ENCODE measurements at regions not wholly inside any gene's neighbourhood (a gene's known extent, or its start where the extent isn't known, plus 50 kb on each side); places are given as distances from the start of the nearest gene placed in this dataset.
"Not testable (repeated sequence)": the region's sequence is repeated elsewhere in the genome, so short reads cannot be mapped to it uniquely, and the experiment has no call there.

DNA sequence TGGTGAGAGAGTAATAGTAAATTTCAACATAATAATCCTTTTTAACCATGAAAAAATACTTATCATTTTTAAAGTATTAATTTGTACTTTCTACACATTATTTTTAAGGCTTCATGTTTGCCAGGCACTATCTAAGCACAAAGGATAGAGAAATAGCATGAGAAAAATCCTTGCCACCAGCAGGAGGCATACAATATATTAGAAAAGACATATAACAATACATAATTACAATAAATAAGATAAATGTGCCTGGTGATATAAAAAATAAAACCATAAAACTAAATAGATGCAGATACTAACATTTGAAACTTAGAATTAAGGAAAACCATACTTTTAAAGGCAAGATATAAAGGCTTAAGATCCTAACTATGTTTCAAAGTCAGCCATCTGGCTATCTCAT is 1256.4 kb downstream of the DIAPH3 start:
- no peak for DNase-seq (ENCODE audit: low spot score)

DNA sequence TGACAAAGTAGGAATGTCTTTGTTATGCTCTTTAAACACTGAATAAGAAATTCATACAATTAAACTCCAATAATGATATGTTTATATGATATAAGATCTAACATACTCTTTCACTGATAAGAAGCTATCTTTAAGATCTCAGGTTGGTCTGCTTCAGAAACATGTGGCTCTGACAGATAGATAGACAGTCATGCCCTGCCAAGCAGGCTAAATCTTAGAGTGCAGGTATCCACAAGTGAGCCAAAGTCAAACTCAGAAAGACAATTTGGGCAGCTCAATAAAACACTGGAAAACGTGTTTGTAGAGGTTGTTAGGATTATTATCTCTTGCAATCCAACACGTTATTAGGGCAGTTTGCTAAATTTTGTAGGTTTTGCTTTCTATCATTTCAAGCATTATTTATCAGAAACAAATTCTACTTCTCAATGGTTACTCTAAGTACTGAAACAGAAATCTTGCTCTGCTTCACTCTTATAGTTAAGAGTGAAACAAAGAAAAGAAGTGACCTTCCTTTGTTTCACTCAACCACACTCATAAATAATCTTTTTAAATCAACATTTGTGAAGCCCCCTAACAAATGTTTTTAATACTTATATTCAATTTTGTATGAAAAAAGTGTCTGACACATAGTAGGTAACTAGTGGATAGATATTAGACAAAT is 1255.6 kb downstream of the DIAPH3 start:
- DNase-seq (ENCODE audit: low spot score): no peak

DNA sequence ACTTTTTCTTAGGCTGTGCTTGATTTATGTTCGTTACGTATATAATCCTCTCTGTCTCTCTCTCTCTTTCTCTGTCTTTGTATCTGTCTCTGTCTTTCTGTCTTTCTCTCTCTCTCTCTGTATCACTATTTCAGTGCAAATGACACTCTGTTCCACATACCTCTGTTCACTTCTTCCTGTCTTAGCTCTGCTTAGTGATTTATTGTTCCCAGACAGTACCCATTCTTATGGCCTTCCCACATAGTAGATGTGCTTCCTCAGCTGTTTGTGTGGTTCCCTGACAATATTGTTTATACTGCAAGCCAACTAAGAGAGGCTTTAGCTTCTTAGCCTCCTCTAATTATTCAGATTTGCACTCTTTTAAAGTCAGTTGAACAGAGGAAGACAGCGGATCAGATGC is 1244.2 kb downstream of the DIAPH3 start:
- no peak for DNase-seq (ENCODE audit: low spot score)

DNA sequence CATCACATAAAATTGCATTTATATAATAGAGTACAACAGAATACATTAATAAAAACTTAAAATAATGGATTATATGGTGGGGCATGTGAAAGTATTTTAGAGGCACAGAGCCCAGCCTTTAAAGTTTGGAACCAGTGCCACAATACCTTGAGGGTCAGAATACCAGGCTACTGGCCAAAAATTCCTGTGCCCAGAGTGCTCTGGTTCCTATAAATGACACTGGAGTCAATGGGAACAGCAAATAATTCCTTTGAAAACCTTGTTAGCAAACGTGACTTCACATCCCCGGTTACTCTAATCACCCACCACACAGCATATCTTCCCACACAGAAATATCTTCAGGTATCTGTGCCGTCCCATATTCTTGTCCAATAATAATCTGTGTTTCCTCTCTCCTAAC is 1242.6 kb downstream of the DIAPH3 start:
- no peak for DNase-seq (ENCODE audit: low spot score)

DNA sequence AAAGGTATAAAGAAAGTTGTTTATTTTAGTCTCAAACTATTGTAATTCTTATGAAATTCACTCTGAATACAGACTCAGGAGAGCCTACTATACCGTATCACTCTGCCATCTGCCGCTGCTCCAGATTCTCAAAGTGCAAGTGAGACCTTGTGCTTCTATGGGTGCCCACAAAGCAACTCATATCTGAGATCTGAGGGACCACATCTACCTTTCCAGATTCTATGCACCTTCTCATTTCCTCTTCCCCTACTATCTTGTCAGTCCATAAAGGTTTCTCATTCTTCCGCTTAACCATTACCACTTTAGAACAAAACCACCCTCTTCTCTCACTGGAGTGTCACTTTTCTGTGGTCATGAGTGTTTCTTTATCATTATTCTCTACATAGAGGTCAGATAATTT is 1236.9 kb downstream of the DIAPH3 start:
- DNase-seq (ENCODE audit: low spot score): no peak

DNA sequence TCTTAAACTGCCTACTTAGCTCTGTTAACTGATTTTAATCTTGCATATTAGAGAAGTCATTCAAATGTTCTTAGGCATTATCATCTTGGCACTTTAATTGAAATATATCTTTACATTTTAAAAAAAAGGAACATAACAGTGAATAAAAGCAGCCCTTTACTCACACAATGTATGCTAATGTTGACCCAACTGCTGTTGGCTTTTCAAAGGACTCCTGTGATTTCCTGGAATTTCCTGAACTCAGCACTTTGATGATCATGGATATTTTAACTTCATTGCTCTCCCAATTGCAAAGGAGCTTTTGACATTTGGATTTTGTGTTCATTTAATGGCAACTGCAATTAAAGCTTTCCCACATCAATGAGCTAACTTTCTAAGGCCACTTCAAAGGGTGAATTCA is 1230.3 kb downstream of the DIAPH3 start:
- DNase-seq (ENCODE audit: low spot score): no peak

DNA sequence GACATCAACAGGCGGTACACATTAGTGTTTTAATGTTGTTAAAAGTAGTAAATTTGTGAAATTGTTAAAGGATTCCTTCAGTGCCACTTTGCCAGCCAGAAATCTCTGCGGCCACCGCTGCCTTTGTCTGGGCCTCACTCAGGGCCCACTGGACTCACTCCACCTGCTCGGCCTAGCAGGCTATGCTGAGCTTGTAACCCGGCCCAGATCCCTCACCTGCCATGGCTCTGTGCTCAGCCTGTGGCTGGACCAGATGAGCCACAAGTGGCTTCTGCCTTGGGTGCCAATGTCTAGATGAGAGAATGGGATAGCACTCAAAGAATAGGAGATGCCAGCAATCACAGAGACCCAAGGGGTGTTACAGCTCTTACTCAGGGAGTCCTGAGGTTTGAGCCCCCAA is 1228.0 kb downstream of the DIAPH3 start:
- no peak for DNase-seq (ENCODE audit: low spot score)

DNA sequence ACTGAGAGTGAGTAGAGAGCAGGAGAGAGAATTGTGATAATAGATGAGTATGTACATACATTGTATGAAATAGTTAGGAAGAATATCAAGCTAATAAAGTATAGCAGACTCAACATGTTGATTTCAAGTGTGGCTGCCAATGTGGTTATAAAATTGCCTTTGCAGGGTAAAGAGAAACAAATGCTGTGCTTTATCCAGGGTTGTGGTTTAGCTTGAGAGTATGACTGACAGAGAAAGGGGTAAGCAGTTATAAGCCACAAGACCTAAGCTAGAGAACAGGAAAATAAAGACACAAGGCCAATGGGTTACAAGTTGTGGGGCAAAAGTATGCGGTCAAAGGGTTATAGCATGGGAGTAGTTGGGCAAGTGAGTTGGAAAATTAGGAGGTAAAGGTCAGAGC is 1217.5 kb downstream of the DIAPH3 start:
- no peak for DNase-seq (ENCODE audit: low spot score)

DNA sequence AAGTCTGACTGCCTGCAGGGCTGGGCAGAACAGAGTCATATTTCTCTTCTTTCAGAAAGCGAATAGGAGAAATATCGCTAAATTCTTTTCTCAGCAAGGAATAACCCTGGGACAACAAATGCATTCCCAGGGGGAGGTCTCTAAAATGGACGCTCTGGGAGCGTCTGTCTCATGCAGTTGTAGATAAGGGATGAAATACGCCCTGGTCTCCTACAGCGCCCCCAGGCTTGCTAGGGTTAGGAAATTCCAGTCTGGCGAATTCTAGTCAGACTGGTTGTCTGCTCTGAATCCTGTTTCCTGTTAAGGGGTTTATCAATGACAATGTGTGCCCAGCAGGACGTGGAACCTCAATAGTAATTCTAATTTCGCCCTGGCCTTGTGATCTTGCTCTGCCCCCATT is 1214.1 kb downstream of the DIAPH3 start:
- no peak for DNase-seq (ENCODE audit: low spot score)

DNA sequence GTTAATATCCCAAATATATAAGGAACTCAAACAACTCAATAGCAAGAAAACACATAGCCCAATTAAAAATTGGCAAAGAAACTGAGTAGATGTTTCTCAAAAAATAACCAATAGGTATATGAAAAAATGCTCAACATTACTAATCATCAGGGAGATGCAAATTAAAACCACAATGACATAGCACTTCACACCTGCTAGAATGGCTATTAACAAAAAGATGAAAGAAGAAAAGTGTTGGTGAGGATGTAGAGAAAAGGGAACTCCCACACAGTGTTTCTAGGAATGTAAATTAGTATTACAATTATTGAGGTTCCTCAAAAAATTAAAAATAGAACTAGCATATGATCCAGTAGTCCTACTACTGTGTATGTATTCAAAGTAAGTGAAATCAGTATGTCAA is 1212.8 kb downstream of the DIAPH3 start:
- DNase-seq (ENCODE audit: low spot score): no peak

DNA sequence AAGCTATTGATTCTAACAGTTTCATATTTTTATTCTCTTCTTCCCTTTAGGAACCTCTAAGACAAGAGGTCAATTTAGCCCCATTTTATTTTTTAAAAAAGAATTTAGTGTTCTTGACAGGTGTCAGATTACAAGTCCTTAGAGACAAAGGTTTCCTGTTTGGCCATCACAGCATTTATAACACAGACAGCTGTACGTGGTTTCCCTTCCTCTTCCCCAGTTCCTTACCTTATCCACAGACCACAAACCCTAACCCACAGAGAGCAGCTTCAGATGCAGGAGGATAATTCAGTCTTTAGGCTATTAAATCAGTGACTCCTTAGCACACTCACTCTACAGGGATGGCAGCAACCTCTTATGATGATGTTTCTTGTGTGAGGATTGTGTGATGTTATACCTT is 1210.1 kb downstream of the DIAPH3 start:
- no peak for DNase-seq (ENCODE audit: low spot score)

DNA sequence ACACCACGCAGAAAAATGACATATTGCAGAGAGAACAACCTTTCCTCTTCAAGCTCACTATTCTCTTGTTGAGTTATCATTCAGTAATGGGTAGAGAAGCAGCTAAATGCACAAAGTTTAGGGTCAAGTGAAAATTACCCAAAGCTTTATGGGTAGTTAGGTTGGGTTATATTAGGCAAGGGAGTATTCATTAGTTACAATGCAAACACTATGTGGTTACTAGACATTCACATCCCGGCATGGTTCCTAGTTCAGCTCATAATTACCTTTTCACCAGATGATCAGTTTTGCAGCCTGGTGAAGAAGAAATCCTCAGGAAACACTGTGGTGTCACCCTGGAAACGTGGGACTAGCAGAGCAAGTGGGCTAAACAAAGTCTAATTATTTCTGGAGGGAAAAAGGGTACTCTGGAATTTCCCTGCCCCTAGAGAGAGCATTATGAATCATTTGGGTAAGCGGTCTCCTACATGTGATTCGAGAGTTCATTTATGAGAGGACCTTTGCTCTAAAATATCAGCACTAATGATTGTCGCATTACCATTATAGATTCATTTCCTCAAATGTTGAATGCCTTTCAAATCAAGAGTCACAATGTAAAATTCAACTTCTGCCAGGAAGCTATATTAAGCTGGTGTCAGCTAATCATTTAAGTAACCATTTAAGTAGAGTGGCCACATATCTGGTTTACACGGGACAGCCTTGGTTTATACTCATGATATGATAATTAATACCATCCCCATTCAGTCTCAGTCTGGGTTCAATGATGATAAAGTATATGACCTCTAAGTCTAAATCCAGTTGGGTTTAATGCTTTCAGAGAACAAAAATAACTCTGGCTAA is 1208.0 kb downstream of the DIAPH3 start:
- DNase-seq (ENCODE audit: low spot score): no peak

DNA sequence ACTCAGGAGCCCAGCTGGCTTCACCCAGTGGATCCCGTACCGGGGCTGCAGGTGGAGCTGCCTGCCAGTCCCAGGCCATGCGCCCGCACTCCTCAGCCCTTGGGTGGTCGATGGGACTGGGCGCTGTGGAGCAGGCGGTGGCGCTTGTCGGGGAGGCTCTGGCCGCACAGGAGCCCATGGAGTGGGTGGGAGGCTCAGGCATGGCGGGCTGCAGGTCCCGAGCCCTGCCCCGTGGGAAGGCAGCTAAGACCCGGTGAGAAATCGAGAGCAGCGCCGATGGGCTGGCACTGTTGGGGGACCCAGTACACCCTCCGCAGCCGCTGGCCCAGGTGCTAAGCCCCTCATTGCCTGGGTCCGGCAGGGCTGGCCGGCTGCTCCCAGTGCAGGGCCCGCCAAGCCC is 1205.6 kb downstream of the DIAPH3 start:
- DNase-seq (ENCODE audit: low spot score): not testable (repeated sequence)

DNA sequence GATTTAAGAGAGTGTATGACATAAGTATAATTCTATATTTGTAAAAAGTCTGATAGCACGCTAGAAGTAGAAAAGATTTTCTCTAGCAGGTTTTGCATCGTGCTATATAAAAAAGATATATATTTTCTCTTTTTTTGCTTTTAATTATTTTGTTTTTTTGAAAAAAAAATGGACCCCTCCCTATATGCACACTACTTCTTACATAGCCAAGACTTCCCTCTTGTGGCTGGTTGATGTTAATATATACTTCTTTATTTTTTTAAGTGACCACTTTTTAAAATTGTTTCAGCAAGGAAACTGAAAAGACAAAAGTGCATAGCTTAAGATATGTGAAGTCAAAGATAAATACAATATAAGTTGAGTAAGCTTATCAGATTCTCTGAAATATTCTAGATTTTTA is 1202.8 kb downstream of the DIAPH3 start:
- no peak for DNase-seq (ENCODE audit: low spot score)

DNA sequence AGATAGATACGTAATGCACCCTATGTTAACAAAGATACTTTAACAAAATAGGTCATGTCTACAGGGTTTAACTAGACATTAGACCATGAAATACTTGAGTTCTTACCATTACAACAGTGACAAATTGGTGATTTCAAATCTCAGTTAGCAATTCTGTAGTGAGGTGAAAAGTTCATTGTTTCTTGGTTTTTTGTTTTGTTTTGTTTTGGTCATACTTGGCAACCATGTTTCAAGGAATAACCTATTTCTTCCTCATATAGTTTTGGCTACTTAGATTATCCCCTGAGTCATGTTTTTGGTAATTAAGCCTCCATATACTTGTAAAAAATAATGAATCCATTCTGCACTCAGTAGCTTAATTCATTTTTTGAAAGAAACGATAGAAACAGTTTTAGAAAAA is 1200.4 kb downstream of the DIAPH3 start:
- DNase-seq (ENCODE audit: low spot score): no peak

DNA sequence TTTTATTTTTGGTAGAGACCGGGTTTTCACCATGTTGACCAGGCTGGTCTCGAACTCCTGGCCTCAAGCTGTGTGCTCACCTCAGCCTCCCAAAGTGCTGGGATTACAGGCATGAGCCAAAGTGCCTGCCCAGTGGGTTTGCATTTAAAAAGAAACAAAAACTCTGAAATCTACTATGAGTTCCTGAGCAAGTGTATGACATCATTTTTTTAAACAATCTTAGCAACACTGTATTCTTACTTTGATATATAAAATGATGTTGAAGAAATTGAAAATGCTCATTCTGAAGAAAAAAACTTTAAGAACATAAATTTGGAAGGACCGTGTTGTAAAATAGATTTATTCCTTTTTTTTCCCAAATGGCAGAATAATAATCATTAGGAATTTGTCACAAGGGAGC is 1199.7 kb downstream of the DIAPH3 start:
- no peak for DNase-seq (ENCODE audit: low spot score)

DNA sequence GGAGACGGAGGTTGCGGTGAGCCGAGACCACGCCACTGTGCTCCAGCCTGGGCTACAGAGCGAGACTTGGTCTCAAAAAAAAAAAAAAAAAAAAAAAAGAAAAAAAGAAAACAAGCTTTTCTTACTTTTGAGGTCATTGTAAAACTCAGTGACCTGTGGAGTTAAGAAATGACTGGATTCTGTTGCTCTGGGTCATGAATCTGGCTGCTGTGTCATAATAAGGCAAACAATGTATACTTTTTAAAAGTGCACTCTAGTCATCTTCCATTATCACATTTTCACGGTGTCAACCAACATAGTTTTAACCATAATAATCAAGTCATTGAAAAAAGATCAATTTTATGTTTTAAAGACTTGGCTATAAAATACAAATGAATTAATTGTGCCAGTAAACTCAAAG is 1186.6 kb downstream of the DIAPH3 start:
- no peak for DNase-seq (ENCODE audit: low spot score)

DNA sequence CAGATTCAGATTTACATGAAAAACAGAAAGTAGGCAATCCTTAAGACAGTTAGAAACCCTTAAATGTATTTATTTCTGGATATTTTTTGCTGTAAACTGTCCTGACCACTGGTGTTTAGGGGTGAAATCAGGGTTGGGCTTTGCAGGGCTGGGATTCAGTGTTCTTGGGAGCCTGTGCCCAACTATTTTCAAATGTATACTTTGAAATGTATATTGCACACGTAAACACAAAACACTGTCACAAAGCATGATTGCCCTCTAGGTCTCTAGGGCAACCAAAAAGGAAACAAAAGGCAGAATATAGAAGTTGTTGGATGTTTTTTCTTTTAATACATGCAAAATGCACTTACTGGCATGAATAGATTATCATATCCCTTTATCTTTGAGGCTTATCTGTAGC is 1185.4 kb downstream of the DIAPH3 start:
- no peak for DNase-seq (ENCODE audit: low spot score)

DNA sequence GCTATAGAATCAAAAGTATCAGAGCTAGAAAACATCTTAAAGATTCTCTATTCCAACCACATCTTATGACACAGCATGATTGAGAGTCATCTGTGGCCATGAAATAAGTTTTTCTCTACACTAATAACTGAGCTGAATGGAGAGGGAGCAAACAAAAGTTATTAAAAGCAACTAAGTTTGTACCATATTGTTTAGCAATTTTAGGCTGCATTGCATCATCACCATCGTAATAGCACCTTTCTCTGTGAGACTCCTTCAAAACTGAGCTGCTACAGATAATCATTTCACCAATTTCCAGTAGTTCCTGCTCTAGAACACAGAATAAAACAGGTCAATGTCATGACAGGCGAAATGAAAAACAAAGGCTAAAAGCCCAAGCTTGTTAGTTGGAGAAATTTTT is 1183.9 kb downstream of the DIAPH3 start:
- DNase-seq (ENCODE audit: low spot score): no peak

DNA sequence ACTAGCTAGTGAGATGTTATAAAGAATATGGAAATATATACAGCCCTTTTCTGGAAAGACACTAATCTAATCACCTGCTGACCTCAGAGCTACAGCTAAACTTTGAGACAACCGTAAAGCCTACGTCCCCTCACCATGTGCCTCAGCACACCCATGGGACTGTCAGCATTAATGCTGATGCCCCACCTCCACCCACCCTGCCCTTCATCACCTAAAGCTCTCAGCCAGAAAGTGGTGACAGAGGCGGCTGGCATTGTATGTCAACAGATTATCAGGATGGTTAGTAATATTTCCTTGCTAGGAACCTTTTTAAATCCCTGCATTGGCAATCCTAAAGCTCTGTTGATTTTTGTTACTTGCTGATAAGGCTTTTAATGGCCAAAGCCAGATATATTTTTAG is 1177.9 kb downstream of the DIAPH3 start:
- no peak for DNase-seq (ENCODE audit: low spot score)

DNA sequence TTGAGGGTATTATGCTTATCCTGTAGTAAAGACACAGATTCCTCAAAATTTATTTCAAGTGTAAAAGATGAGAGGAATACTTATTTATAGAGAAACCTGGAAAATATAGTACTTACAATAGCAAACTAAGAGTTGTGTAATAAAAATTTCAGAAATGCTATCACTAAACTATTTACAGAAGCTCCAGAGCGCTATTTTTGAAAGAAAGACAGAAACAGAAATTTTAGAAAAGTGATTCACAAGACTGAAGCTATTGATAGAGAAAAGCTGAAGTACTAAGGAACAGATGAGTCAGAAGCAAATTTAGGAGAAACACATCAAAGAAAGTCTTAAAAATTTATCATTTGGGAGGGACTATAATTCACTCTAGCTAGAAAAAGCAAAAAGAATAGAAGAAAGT is 1174.2 kb downstream of the DIAPH3 start:
- no peak for DNase-seq (ENCODE audit: low spot score)

DNA sequence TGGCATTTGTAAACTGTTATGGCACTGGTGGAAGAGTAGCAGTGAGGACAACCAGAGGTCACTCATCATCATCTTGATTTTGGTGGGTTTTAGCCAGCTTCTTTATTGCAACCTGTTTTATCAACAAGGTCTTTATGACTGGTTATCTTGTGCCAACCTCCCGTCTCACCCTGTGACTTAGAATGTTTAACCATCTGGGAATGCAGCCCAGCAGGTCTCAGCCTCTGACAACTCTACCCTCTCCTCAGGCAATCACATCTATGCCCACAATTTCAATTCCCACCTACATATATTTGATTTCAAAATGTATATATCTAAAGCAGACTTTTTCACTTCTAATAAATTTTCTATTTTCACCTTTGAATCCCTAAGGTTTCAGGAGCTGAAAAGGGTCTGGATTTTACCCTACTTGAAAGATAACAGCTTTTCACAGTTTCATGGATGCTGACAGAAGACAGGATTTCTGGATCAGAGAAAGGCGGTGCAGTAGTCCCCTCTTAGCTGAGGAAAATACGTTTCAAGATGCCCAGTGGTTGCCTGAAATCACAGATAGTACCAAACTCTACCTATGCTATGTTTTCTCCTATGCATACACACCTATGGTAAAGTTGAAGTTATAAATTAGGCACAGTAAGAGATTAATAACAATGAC is 1171.8 kb downstream of the DIAPH3 start:
- DNase-seq (ENCODE audit: low spot score): no peak

DNA sequence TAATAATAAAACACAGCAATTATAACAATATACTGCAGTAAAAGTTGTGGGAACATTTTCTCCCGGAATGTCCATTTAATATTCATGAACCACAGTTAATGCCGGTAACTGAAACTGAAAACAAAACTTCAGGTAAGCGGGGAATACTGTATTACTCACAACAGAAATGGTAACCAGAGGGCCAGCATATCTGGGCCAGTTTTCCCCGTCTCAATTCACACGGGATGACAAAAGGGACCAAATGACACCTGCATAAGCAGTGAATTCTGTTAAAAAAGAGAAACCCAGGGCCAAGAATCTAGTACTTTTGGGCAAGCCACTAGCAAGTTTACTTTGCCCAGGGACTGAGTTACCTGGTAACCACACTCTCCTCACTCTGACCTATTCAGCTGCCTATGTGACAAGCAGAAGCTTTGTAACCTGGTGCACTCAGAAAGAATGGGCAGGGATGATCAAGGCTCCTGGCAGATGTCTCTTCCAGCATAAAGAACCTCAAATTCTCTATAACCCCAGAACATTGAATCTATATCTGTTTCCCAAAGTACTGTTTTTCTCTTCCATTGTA is 1171.2 kb downstream of the DIAPH3 start:
- DNase-seq (ENCODE audit: low spot score): no peak
